OCI-LY1 (cell line): ENCODE measurements at regions not wholly inside any gene's neighbourhood (a gene's known extent, or its start where the extent isn't known, plus 50 kb on each side); places are given as distances from the start of the nearest gene placed in this dataset.

Source experiments
- H2AFZ ChIP-seq: fragments of 200-600 bp; sonication (generic), shearing (Covaris generic); 2 replicates; pipeline ENCODE4 v1.6.0; 2014; ENCODE audit warnings: antibody characterized with exemption, mild to moderate bottlenecking, low read length
- H3F3A ChIP-seq: fragments of 200-600 bp; sonication (generic), shearing (Covaris generic); 2 replicates; pipeline ENCODE4 v1.6.0; 2014; ENCODE audit warnings: mild to moderate bottlenecking, antibody characterized with exemption, low read length, moderate library complexity; ENCODE audit not compliant: insufficient read depth
- H3K27ac ChIP-seq: fragments of 200-600 bp; sonication (generic); 2 replicates; pipeline ENCODE4 v1.5.1; 2014; ENCODE audit warnings: low read length, mixed run types, mild to moderate bottlenecking, low read depth; ENCODE audit not compliant: poor library complexity, severe bottlenecking
- H3K27me3 ChIP-seq: fragments of 200-600 bp; sonication (generic); 2 replicates; pipeline ENCODE4 v1.6.0; 2014; ENCODE audit warnings: antibody characterized with exemption, mild to moderate bottlenecking, low read length, moderate library complexity; ENCODE audit not compliant: insufficient read depth
- H3K36me3 ChIP-seq: fragments of 200-600 bp; sonication (generic); 2 replicates; pipeline ENCODE4 v1.6.1; 2014; ENCODE audit warnings: mild to moderate bottlenecking, antibody characterized with exemption, low read length, moderate library complexity, mixed read lengths; ENCODE audit not compliant: insufficient read depth
- H3K4me1 ChIP-seq: fragments of 200-600 bp; sonication (generic); 2 replicates; pipeline ENCODE4 v1.5.1; 2014; ENCODE audit warnings: mild to moderate bottlenecking, low read length, moderate library complexity; ENCODE audit not compliant: insufficient read depth, severe bottlenecking
- H3K4me2 ChIP-seq: fragments of 200-600 bp; sonication (generic), shearing (Covaris generic); 2 replicates; pipeline ENCODE4 v1.6.1; 2014; ENCODE audit warnings: low read length
- H3K4me3 ChIP-seq: fragments of 200-600 bp; sonication (generic); 2 replicates; pipeline ENCODE4 v1.5.1; 2014; ENCODE audit warnings: low read length, low read depth, mild to moderate bottlenecking, mixed read lengths; ENCODE audit not compliant: poor library complexity, severe bottlenecking
- H3K79me2 ChIP-seq: fragments of 200-600 bp; shearing (Covaris generic); 2 replicates; pipeline ENCODE4 v1.6.1; 2016; ENCODE audit warnings: mixed run types, low read length, mixed read lengths; ENCODE audit not compliant: insufficient read depth
- H3K9ac ChIP-seq: fragments of 200-600 bp; sonication (generic), shearing (Covaris generic); 2 replicates; pipeline ENCODE4 v1.6.1; 2014; ENCODE audit warnings: mild to moderate bottlenecking, low read length, mixed read lengths
- H3K9me2 ChIP-seq: fragments of 200-600 bp; sonication (generic), shearing (Covaris generic); 2 replicates; pipeline ENCODE4 v1.6.1; 2014; ENCODE audit warnings: low read depth, mild to moderate bottlenecking, low read length, mixed read lengths
- H3K9me3 ChIP-seq: fragments of 200-600 bp; shearing (Covaris generic); 2 replicates; pipeline ENCODE4 v1.6.1; 2014; ENCODE audit warnings: low read length, mixed read lengths
- H4K20me1 ChIP-seq: fragments of 200-600 bp; sonication (generic), shearing (Covaris generic); 2 replicates; pipeline ENCODE4 v1.6.0; 2016; ENCODE audit warnings: mild to moderate bottlenecking, low read length; ENCODE audit not compliant: insufficient read depth
- EZH2 ChIP-seq: fragments of 200-600 bp; sonication (generic), shearing (Covaris generic); IDR thresholded peaks from 2 replicates; pipeline ENCODE4 v1.8.0; 2017; ENCODE audit warnings: borderline replicate concordance, mixed run types, mild to moderate bottlenecking, antibody characterized with exemption, low read length, moderate library complexity, mixed read lengths
- TF ChIP-seq, protein P1 (sequence below): fragments of 200-600 bp; sonication (generic), shearing (Covaris generic); IDR thresholded peaks from 2 replicates; pipeline ENCODE4 v1.5.1; 2017; ENCODE audit warnings: mild to moderate bottlenecking, antibody characterized with exemption, low read length, moderate library complexity, mixed read lengths

DNA sequence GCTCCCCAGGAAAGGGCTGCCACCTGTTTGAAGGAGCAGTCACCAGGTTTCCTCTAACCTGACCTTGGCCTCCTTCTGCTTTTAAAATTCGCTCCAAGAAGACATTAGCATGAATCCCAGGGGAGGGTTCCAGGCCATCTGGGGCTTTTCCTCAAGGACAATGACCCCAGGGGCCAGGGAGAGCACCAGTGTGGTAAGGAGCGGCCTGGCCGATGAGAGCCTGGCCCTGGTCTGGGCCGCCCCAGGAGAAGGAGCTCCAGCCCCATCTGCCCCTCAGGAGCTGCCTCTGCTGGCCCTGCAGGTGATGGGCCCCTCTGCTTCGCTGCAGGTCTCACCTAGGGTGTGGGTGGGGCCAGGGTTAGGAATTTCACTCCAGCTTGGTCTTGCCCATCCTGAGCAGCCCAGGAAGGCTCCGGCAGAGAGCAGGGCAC, 209.2 kb upstream of the TNRC6C start:
- Histone ChIP-seq H3K9me3 (no peaks in the 10 kb centered on the region), H3K4me3 (no peak overlapping the region), H3K36me3 (no peaks in the 10 kb centered on the region), H3K79me2 (no peaks in the 10 kb centered on the region), H3K4me1 (no peaks in the 10 kb centered on the region), H3K27me3 (peaks cover 3% of the 10 kb centered on the region; the same call in 1 of the 2 replicates), H2AFZ (no peak overlapping the region), H3F3A (no peaks in the 10 kb centered on the region), H3K27ac (no peak overlapping the region), H3K9ac (no peak overlapping the region), H3K4me2 (no peak overlapping the region), H3K9me2 (no peaks in the 10 kb centered on the region), H4K20me1 (no peaks in the 10 kb centered on the region)
- TF ChIP-seq, protein P1, sequence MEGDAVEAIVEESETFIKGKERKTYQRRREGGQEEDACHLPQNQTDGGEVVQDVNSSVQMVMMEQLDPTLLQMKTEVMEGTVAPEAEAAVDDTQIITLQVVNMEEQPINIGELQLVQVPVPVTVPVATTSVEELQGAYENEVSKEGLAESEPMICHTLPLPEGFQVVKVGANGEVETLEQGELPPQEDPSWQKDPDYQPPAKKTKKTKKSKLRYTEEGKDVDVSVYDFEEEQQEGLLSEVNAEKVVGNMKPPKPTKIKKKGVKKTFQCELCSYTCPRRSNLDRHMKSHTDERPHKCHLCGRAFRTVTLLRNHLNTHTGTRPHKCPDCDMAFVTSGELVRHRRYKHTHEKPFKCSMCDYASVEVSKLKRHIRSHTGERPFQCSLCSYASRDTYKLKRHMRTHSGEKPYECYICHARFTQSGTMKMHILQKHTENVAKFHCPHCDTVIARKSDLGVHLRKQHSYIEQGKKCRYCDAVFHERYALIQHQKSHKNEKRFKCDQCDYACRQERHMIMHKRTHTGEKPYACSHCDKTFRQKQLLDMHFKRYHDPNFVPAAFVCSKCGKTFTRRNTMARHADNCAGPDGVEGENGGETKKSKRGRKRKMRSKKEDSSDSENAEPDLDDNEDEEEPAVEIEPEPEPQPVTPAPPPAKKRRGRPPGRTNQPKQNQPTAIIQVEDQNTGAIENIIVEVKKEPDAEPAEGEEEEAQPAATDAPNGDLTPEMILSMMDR = no peak
- TF ChIP-seq EZH2 = no peak

GRCh38 chr17:77749989-77750388, 208.5 kb upstream of the TNRC6C start:
- Histone ChIP-seq H3F3A (no peaks in the 10 kb centered on the region), H3K9me3 (no peaks in the 10 kb centered on the region), H3K4me3 (no peak overlapping the region), H3K4me1 (no peaks in the 10 kb centered on the region), H3K27ac (no peak overlapping the region), H3K79me2 (no peaks in the 10 kb centered on the region), H3K36me3 (no peaks in the 10 kb centered on the region), H3K9ac (no peak overlapping the region), H3K27me3 (peaks cover 6% of the 10 kb centered on the region; the same call in 1 of the 2 replicates), H3K4me2 (no peak overlapping the region), H2AFZ (no peak overlapping the region), H4K20me1 (no peaks in the 10 kb centered on the region), H3K9me2 (no peaks in the 10 kb centered on the region)
- TF ChIP-seq EZH2 = no peak
- TF ChIP-seq, protein P1 = no peak

DNA sequence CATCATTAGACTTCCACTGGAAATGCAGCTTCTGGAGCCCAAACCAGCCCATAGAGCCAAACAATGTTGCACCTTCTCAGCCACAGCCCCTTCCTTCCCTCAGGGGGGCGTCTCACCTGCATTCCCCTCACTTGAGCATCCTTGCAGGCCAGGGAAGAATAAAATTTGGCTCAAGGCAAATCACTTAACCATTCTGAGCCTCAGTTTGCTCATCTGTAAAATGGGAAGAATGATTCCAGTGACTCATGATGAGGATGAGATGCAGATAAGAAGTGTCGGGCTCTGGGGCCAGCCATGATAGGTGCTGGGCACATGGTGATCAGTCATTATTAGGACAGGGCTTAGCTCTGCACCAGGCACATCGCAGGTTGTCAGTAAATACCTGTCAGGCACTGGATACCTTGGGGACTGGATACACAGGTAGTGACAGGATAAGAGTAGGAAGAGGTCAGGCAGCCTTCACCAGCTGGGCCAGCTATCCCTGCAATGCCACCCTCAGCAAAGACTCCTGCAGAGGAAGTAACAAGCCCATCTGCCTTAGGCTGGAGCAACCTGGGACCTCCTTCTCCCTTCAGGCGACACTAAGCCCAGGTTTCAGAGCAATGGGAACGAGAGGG, 208.0 kb upstream of the TNRC6C start:
- Histone ChIP-seq H3K4me3 (no peak overlapping the region), H3K4me2 (no peak overlapping the region), H4K20me1 (no peaks in the 10 kb centered on the region), H3K36me3 (no peaks in the 10 kb centered on the region), H3K9me2 (no peaks in the 10 kb centered on the region), H3K27me3 (peaks cover 6% of the 10 kb centered on the region; the same call in 1 of the 2 replicates), H3K9ac (no peak overlapping the region), H3K79me2 (no peaks in the 10 kb centered on the region), H3K27ac (no peak overlapping the region), H3K4me1 (no peaks in the 10 kb centered on the region), H3F3A (no peaks in the 10 kb centered on the region), H3K9me3 (no peaks in the 10 kb centered on the region), H2AFZ (no peak overlapping the region)
- TF ChIP-seq, protein P1 = no peak
